Epithelial cell of proximal tubule (primary cell): ENCODE measurements at regions not wholly inside any gene's neighbourhood (a gene's known extent, or its start where the extent isn't known, plus 50 kb on each side); places are given as distances from the start of the nearest gene placed in this dataset.

Experiments used
- DNase-seq: peaks from one replicate; pipeline ENCODE4 v3.0.0-alpha.2; 2011; ENCODE audit warnings: low read depth
- H3K4me3 ChIP-seq: 2 replicates; pipeline ENCODE4 v1.5.1; 2011; ENCODE audit warnings: low read depth, mild to moderate bottlenecking, low read length
- TF ChIP-seq, protein P1 (sequence below): conservative IDR thresholded peaks from 2 replicates; pipeline ENCODE4 v1.5.1; 2012; ENCODE audit warnings: low read depth, mild to moderate bottlenecking, low read length

DNA sequence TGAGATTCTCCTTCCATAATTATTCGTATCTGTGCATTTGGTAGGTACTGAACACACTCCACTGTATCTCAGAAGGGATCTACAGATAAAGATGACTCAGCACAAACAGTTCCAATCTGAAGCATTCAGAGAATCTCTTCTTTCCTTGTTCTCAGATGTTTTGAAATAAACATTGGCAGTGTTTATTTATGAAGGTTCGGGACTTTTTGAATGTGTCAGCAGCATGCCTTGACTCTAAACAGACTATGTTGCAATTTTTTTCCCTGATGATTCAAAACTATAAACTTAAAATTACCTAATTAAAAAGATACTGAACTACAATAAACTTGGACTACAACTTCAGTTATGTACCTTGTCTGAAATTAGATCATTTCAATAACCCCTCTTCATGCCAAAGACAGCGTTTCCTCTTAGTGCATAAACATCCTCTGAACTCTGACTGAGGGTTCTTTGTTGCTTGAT is 612.9 kb upstream of the TBL1XR1 start:
- peak; percentile 89 for DNase-seq
- H3K4me3 ChIP-seq = no peak overlapping the region
- TF ChIP-seq, protein P1, sequence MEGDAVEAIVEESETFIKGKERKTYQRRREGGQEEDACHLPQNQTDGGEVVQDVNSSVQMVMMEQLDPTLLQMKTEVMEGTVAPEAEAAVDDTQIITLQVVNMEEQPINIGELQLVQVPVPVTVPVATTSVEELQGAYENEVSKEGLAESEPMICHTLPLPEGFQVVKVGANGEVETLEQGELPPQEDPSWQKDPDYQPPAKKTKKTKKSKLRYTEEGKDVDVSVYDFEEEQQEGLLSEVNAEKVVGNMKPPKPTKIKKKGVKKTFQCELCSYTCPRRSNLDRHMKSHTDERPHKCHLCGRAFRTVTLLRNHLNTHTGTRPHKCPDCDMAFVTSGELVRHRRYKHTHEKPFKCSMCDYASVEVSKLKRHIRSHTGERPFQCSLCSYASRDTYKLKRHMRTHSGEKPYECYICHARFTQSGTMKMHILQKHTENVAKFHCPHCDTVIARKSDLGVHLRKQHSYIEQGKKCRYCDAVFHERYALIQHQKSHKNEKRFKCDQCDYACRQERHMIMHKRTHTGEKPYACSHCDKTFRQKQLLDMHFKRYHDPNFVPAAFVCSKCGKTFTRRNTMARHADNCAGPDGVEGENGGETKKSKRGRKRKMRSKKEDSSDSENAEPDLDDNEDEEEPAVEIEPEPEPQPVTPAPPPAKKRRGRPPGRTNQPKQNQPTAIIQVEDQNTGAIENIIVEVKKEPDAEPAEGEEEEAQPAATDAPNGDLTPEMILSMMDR = no peak

DNA sequence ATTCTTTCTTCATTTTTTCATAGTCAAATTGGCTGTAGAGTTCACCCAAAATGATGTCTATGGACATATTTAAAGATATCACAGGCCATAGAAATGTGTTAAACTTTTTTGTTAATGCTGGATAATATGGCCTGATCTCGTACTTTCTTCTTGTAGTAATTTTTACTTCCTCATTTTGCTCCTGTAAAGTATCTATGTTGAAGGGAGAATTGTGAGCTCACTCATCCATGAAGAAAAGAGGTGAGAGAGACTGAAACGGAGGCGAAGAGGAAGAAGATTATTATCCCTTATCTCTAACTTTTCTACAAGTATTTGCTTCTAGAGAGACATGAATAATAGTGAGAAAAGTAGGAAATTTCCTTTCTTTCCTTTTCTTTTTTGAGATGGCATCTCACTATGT is 613.8 kb upstream of the TBL1XR1 start:
- no peak for DNase-seq
- TF ChIP-seq, protein P1 = no peak
- no peak overlapping the region for H3K4me3 ChIP-seq

DNA sequence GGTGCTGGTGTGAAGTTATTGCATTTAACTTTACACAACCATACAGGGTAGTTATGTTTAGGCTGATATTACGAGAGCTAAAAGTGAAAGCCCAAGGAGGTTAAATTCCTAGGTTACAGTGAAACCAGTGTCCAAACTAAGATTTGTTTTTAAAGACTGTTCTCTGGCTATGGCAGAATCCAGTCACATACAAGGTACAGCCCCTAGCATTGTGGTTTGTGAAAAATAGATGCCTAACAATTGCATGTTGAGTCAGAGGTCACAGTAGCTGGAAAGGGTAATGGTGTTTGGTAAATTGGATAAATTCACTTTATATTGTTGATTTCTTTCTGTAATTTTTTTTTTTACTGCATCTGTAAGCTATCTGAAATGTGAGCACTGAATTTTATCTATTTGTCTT is 614.6 kb upstream of the TBL1XR1 start:
- TF ChIP-seq, protein P1 = no peak
- DNase-seq = no peak
- no peak overlapping the region for H3K4me3 ChIP-seq

DNA sequence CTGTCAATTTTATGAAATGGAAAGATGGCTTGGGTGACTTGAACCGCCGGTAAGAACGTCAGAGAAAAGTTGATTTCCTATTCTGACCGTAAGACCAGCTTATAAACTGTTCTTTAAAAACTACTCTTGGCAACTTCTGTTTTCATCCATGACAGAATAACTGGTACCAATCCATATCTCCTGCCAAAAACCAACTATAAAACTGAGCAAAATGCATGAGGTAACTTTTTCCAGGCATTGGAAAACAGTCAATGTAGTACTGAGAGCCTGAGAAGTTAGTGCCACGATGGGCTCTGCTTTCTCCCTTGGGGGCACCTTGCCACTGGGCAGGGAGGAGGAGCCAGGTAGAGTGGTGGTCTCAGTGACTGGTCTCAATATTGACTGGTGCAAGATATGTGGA is 615.2 kb upstream of the TBL1XR1 start:
- TF ChIP-seq, protein P1 = no peak
- H3K4me3 ChIP-seq = no peak overlapping the region
- DNase-seq = no peak

DNA sequence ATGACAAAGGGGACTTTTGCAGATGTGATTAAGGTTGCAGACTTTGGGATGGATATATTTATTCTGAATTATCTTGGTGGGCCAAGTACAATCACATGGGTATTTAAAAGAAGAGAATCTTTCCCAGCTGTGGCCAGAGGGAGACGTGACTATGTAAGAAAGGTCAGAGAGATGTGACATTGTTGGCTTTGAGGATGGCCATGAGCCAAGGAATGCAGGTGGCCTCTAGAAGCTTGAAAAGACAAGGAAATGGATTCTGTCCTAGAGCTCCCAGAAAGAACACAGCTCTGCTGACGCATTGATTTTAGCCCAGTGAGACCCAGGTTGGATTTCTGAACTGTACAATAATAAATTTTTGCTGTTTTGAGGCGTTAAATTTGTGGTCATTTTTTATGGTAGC is 616.0 kb upstream of the TBL1XR1 start:
- H3K4me3 ChIP-seq = no peak overlapping the region
- DNase-seq = no peak
- TF ChIP-seq, protein P1 = no peak

DNA sequence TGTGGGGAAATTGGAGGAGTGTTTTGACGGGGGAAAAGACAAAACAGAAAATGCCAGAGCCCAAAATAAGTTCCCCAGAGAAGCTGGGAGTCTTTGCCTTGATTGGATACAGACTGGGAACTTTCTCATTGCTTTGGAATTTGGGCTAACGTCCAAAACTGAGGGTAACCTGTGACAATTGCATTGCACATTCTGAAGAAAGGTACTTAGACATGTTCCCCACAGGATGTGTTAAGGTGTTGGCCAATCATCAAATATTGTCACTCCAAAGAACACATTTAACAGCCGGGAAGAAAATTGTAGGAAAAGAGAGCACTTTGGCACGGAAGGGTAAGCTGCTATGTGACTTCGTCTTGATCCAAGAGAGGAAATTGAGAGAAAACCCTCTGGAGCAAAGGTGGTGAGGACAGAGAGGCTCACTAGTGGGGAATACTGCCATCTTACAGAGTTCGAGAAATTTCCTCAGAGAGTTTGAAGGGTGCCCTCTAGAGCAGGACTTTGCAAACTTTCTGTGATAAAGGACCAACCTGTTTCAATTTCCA is 619.5 kb upstream of the TBL1XR1 start:
- peak; percentile 93 for DNase-seq
- TF ChIP-seq, protein P1 = peak; percentile 44
- no peak overlapping the region for H3K4me3 ChIP-seq

DNA sequence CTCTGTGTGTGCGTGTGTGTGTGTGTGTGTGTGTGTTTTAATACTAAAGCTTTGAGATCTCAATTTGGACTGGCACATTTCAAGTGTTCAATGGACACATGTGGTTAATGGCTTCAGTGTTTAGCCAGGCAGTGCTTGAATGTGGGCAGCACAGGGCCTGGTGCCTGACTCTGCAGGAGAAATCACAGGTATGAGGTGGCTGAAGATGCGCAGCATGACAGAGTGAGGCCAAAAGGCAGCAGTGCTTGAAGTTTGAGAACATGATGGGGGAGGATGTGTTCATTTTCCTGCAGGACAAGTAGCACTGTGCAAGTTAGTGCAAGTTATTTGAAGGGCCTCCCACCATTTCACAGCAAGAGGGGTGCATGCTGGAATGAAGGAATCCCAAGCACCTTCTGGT is 620.5 kb upstream of the TBL1XR1 start:
- H3K4me3 ChIP-seq = no peak overlapping the region
- TF ChIP-seq, protein P1 = no peak
- DNase-seq = no peak
